Mucosa of rectum (tissue), 2 donors: ENCODE measurements at regions not wholly inside any gene's neighbourhood (a gene's known extent, or its start where the extent isn't known, plus 50 kb on each side); places are given as distances from the start of the nearest gene placed in this dataset.
"Not testable (repeated sequence)": the region's sequence is repeated elsewhere in the genome, so short reads cannot be mapped to it uniquely, and the experiment has no call there.

Experiments
- H3K27ac ChIP-seq, 2 donors: one replicate each; pipeline ENCODE4 v1.7.0; 2013; ENCODE audit warnings: inconsistent platforms in 2 of 2, low read depth in 2 of 2, low read length in 2 of 2
- H3K27me3 ChIP-seq, 2 donors: one replicate each; pipeline ENCODE4 v1.7.0; 2013; ENCODE audit warnings: low read length in 2 of 2; ENCODE audit not compliant: control insufficient read depth in 2 of 2, insufficient read depth in 2 of 2
- H3K36me3 ChIP-seq, 2 donors: one replicate each; pipeline ENCODE4 v1.7.0; 2013; ENCODE audit warnings: low read length in 2 of 2; ENCODE audit not compliant: control insufficient read depth in 2 of 2, insufficient read depth in 2 of 2
- H3K4me1 ChIP-seq, 2 donors: one replicate each; pipeline ENCODE4 v1.7.0; 2013; ENCODE audit warnings: low read length in 2 of 2, mild to moderate bottlenecking in 1 of 2; ENCODE audit not compliant: control insufficient read depth in 2 of 2, insufficient read depth in 2 of 2
- H3K4me3 ChIP-seq, 2 donors: one replicate each; pipeline ENCODE4 v1.7.0; 2013; ENCODE audit warnings: low read length in 2 of 2
- H3K9ac ChIP-seq, 2 donors: one replicate each; pipeline ENCODE4 v1.7.0; 2013; ENCODE audit warnings: low read length in 2 of 2, low read depth in 1 of 2, mild to moderate bottlenecking in 1 of 2
- H3K9me3 ChIP-seq, 2 donors: one replicate each; pipeline ENCODE4 v1.7.0; 2013; ENCODE audit warnings: low read length in 2 of 2; ENCODE audit not compliant: control insufficient read depth in 2 of 2
- donor health status: healthy.
- donor health status: Normal muscosa, but diverticular disease.

DNA sequence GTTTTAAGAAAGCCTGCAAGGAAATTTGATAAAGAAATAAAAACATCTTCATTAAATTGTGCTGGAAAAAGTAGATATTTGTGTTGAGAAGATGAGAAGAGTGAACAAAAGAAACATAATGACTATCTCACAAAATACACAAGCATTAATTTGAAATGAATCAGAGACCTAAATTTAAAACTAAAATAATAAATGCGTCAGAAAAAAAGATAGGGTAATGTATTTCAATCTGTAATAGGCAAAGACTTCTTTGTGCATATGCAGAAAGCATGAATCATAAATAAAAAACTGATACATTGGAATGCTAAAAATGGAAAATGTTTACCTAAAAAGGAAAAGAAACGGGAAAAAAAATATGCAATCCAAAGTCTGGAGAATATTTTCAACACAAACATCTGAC lies 278.5 kb upstream of the RAI14 start:
- H3K27me3 ChIP-seq, H3K36me3 ChIP-seq, H3K4me3 ChIP-seq, H3K9ac ChIP-seq, H3K9me3 ChIP-seq, H3K4me1 ChIP-seq, H3K27ac ChIP-seq: not testable (repeated sequence)

GRCh38 chr5:34378498-34378897 lies 277.6 kb upstream of the RAI14 start:
- H3K27me3 ChIP-seq, H3K4me3 ChIP-seq, H3K36me3 ChIP-seq, H3K27ac ChIP-seq, H3K9me3 ChIP-seq, H3K4me1 ChIP-seq, H3K9ac ChIP-seq: not testable (repeated sequence)

- not testable (repeated sequence) for H3K9me3 ChIP-seq, H3K4me3 ChIP-seq, H3K4me1 ChIP-seq, H3K27ac ChIP-seq, H3K36me3 ChIP-seq, H3K9ac ChIP-seq, H3K27me3 ChIP-seq
These were observed 267.4 kb upstream of the RAI14 start for GRCh38 chr5:34388754-34389153.

- Histone ChIP-seq H3K4me3 (no peak overlapping the region), H3K36me3 (no peaks in the 10 kb centered on the region), H3K9ac (no peak overlapping the region), H3K27me3 (no peaks in the 10 kb centered on the region), H3K4me1 (no peaks in the 10 kb centered on the region), H3K27ac (no peak overlapping the region), H3K9me3 (no peaks in the 10 kb centered on the region)
These were observed 246.8 kb upstream of the RAI14 start for GRCh38 chr5:34409373-34409772.

- Histone ChIP-seq H3K36me3 (no peaks in the 10 kb centered on the region), H3K27ac (no peak overlapping the region), H3K4me3 (no peak overlapping the region), H3K27me3 (no peaks in the 10 kb centered on the region), H3K9ac (no peak overlapping the region), H3K4me1 (no peaks in the 10 kb centered on the region), H3K9me3 (no peaks in the 10 kb centered on the region)
These were observed 245.6 kb upstream of the RAI14 start for GRCh38 chr5:34410411-34411139.

DNA sequence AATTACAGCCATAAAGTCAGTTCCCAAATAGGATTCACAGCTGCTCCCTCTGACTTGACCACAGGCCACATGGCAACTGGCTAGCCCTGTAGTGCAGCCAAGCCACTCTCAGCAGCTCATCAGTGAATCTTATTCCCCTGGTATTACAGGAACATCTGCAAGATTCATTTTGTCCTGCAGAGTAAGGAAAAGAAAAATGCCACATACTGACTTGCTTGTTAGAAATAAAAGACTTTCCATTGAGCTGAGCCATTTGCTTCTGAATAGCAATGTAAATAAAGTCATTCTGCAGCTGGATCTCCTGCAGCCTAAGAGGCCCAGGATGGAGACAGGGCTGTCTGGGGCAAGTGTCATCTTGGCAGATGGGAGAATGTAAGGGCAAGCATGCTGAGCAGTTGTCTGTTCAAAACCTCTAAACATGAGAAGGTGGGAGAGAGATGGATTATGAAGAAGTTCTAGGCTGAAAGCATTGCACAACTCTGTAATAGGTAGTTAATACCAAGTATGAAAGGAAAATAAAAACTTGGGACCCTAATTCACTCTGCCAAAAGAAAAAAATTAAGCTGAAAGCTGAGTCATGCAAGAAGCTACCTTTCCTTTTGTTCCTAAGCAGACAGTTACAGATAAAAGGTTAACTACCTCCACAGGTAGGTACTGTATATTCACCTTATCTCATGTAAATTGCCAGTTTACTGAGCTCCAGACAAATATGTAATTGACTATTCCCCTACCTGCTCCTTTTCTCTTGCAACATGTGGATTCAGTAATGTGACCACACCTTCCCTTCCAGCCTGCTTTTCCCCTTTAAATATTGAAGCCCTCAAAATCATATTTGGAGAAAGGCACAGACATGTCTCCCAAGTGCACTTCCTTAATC lies 244.4 kb upstream of the RAI14 start:
- Histone ChIP-seq H3K36me3 (no peaks in the 10 kb centered on the region), H3K4me1 (no peaks in the 10 kb centered on the region), H3K9me3 (no peaks in the 10 kb centered on the region), H3K4me3 (no peak overlapping the region), H3K27ac (no peak overlapping the region), H3K27me3 (no peaks in the 10 kb centered on the region), H3K9ac (no peak overlapping the region)

- Histone ChIP-seq H3K27ac (no peak overlapping the region), H3K4me1 (no peaks in the 10 kb centered on the region), H3K9me3 (no peaks in the 10 kb centered on the region), H3K27me3 (no peaks in the 10 kb centered on the region), H3K36me3 (no peaks in the 10 kb centered on the region), H3K4me3 (no peak overlapping the region), H3K9ac (no peak overlapping the region)
These were observed 243.4 kb upstream of the RAI14 start for GRCh38 chr5:34412736-34413135.

DNA sequence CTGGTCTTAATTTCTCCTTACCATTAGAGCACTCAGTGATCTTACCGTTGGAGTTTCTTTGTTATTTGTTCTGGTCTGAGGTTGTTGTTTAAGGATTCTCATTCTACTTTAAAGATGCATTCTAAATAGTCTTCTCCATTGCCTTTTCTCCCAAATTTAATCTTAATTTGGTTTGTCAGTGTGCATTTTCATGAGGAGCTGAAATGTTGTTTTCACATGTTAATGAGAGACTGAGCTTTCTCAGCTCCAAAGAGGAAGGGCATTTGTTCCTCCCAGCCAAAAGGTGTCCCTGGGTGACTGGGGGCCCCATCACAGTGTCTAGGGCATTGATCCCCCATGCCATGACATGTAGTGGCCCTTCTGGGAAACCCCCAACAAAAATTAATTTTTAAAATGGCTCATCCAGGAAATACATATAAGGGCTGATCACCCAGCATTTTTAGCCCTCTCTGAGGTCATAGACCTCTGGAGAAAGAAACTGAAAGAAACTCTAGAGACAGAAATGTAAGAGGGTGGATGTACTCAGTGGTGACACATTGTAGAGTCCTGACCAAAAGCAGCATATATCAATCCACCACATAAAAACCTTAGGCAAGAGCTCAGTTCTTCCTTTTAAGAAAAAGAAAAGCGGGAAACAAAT lies 240.4 kb upstream of the RAI14 start:
- Histone ChIP-seq H3K9ac (no peak overlapping the region), H3K4me3 (no peak overlapping the region), H3K4me1 (no peaks in the 10 kb centered on the region), H3K27me3 (no peaks in the 10 kb centered on the region), H3K36me3 (no peaks in the 10 kb centered on the region), H3K27ac (no peak overlapping the region), H3K9me3 (no peaks in the 10 kb centered on the region)

GRCh38 chr5:34416501-34417008 lies 239.6 kb upstream of the RAI14 start:
- no peaks in the 10 kb centered on the region for H3K4me1 ChIP-seq
- H3K27me3 ChIP-seq: no peaks in the 10 kb centered on the region
- no peaks in the 10 kb centered on the region for H3K36me3 ChIP-seq

DNA sequence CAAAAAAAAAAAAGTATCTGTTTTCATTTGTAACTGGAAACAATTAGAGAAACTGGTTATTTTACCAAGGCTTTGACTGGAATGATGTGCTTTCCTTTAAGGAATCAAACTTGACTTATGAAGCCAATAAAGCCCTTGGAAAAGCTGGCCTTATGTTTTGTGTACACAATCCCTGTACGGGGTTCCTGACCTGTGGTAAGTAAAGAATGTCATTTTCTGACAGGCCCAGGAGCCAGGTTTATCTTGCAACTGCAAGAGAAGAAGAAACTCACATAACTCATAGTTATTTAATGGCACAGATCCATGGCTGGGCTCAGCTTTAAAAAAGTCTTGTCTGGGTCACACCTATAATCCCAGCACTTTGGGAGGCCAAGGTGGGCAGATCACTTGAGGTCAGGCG lies 235.9 kb upstream of the RAI14 start:
- H3K4me1 ChIP-seq, H3K36me3 ChIP-seq, H3K9ac ChIP-seq, H3K9me3 ChIP-seq, H3K4me3 ChIP-seq, H3K27me3 ChIP-seq, H3K27ac ChIP-seq: not testable (repeated sequence)

More at GRCh38 chr5:34416501-34417008, 239.6 kb upstream of the RAI14 start:
- Histone ChIP-seq H3K4me3 (no peak overlapping the region), H3K9me3 (no peaks in the 10 kb centered on the region), H3K27ac (no peak overlapping the region), H3K9ac (no peak overlapping the region)
